Neural cell (in vitro differentiated cells): ENCODE measurements at regions not wholly inside any gene's neighbourhood (a gene's known extent, or its start where the extent isn't known, plus 50 kb on each side); places are given as distances from the start of the nearest gene placed in this dataset.

Source experiments
- CTCF ChIP-seq: fragments of 450-650 bp; IDR thresholded peaks from 2 replicates; pipeline ENCODE4 v1.5.1; 2014; ENCODE audit warnings: antibody characterized with exemption, mild to moderate bottlenecking, moderate library complexity; ENCODE audit not compliant: poor library complexity, severe bottlenecking
- EP300 ChIP-seq: fragments of 450-650 bp; conservative IDR thresholded peaks from 2 replicates; pipeline ENCODE4 v1.6.1; 2014; ENCODE audit warnings: antibody characterized with exemption, mild to moderate bottlenecking, moderate library complexity; ENCODE audit not compliant: poor library complexity, severe bottlenecking
- EZH2 ChIP-seq: fragments of 200-600, 300-800 bp; shearing (Covaris generic), sonication (generic); IDR thresholded peaks from 2 replicates; pipeline ENCODE4 v1.6.1; 2014; ENCODE audit warnings: antibody characterized with exemption, low read length, borderline replicate concordance, mild to moderate bottlenecking; ENCODE audit not compliant: insufficient read depth, poor library complexity, severe bottlenecking
- MXI1 ChIP-seq: fragments of 450-650 bp; conservative IDR thresholded peaks from 2 replicates; pipeline ENCODE4 v1.6.1; 2014; ENCODE audit warnings: antibody characterized with exemption, mild to moderate bottlenecking; ENCODE audit not compliant: poor library complexity, severe bottlenecking
- POLR2AphosphoS5 ChIP-seq: IDR thresholded peaks from 2 replicates; pipeline ENCODE4 v1.6.1; 2012
- RAD21 ChIP-seq: fragments of 450-650 bp; conservative IDR thresholded peaks from 2 replicates; pipeline ENCODE4 v1.6.1; 2014; ENCODE audit warnings: antibody characterized with exemption, mild to moderate bottlenecking, moderate library complexity
- REST ChIP-seq: IDR thresholded peaks from 2 replicates; pipeline ENCODE4 v1.6.1; 2012; ENCODE audit warnings: borderline replicate concordance
- SMC3 ChIP-seq: fragments of 450-650 bp; conservative IDR thresholded peaks from 2 replicates; pipeline ENCODE4 v1.6.1; 2014; ENCODE audit warnings: antibody characterized with exemption, mild to moderate bottlenecking, moderate library complexity; ENCODE audit not compliant: poor library complexity
- TAF1 ChIP-seq: IDR thresholded peaks from 2 replicates; pipeline ENCODE4 v1.6.1; 2012; ENCODE audit warnings: low read depth

DNA sequence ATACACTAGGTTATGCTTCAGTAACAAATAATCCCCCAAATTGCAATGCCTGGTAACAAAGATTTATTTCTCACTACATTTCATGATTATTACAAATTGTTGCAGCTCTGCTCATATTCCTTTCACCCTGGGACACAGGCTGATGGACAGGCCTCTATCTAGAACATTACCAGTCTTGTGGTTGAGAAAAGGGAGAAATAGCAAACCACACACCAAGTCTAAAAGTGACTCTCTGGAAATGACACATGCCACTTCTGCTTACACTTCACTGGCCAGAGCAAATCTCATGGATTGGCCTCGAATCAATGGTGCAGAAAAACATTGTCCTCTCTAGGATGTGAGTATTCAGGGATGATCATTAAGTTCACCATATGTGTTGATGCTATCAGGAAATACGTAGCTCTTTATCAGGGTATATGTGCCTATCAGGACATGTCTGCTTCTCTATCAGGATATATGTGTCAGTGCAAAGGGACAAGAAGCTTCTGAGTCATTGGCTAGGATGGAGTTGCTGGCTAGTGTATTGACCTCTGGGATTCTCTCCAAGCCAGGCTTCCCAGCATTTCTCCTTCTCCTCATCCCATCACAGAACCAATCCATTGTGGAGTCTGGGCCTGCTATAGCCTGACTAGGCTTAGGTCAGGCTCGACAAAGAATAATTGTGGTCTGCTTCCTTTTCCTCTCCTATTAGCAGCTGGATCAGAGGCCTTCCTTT, 91.1 kb upstream of the CEP78 start:
- TF ChIP-seq CTCF (no peak), REST (no peak), RAD21 (no peak), EZH2 (no peak), EP300 (no peak), POLR2AphosphoS5 (no peak), MXI1 (no peak), SMC3 (no peak), TAF1 (no peak)
